Prostate gland (tissue), 2 donors: ENCODE measurements at regions not wholly inside any gene's neighbourhood (a gene's known extent, or its start where the extent isn't known, plus 50 kb on each side); places are given as distances from the start of the nearest gene placed in this dataset.

Source experiments
- CTCF ChIP-seq, 4 experiments: fragments of 200-600 bp in 2 of 4; fragments of 450-650 bp in 2 of 4; sonication (generic) in 2 of 4; IDR thresholded peaks; 1 replicate in 3 of 4; 2 replicates in 1 of 4; pipeline ENCODE4 v1.5.1; 2016 to 2019; ENCODE audit warnings: antibody characterized with exemption in 4 of 4, mild to moderate bottlenecking in 2 of 4, moderate library complexity in 2 of 4
- POLR2A ChIP-seq: fragments of 450-650 bp; IDR thresholded peaks from one replicate; pipeline ENCODE4 v1.6.1; 2016; ENCODE audit warnings: antibody characterized with exemption, mild to moderate bottlenecking
- POLR2AphosphoS5 ChIP-seq: sonication (generic); formaldehyde crosslinking; IDR thresholded peaks from one replicate; pipeline ENCODE4 v1.6.1; 2017; ENCODE audit warnings: antibody characterized with exemption

GRCh38 chr4:9599266-9599665 lies 155.1 kb downstream of the DEFB131A start:
- TF ChIP-seq POLR2A (no peak), CTCF (IDR thresholded peaks at IDR 0.05) (no peak), POLR2AphosphoS5 (no peak)
